Keratinocyte (primary cell): ENCODE measurements at regions not wholly inside any gene's neighbourhood (a gene's known extent, or its start where the extent isn't known, plus 50 kb on each side); places are given as distances from the start of the nearest gene placed in this dataset.

ENCODE experiments used
- DNase-seq: peaks from one replicate; pipeline ENCODE4 v3.0.0-alpha.2; 2011; ENCODE audit warnings: low read depth, missing footprints, low spot score
- FAIRE-seq: peaks from 2 replicates; lab custom pipeline; 2011; peaks lifted over from hg19 to GRCh38; lab: Jason Lieb, UNC
- H2AFZ ChIP-seq: 2 replicates; pipeline ENCODE4 v1.6.0; 2012; ENCODE audit warnings: low read length, control low read depth, inconsistent platforms; ENCODE audit not compliant: control insufficient read depth
- H3K27ac ChIP-seq: 2 replicates; pipeline ENCODE4 v1.5.1; 2011; ENCODE audit warnings: low read length; ENCODE audit not compliant: control insufficient read depth, insufficient read depth
- H3K27me3 ChIP-seq: 3 replicates; pipeline ENCODE4 v1.6.0; 2011; ENCODE audit warnings: low read length; ENCODE audit not compliant: control insufficient read depth, insufficient read depth; ENCODE audit errors: extremely low read depth
- H3K36me3 ChIP-seq, 2 experiments: 2 replicates in 1 of 2; 3 replicates in 1 of 2; pipeline ENCODE4 v1.5.1; 2011; ENCODE audit warnings: low read length in 2 of 2, mild to moderate bottlenecking in 1 of 2; ENCODE audit not compliant: control insufficient read depth in 2 of 2, insufficient read depth in 2 of 2; ENCODE audit errors: extremely low read depth in 1 of 2
- H3K4me1 ChIP-seq: 3 replicates; pipeline ENCODE4 v1.5.1; 2011; ENCODE audit warnings: low read length; ENCODE audit not compliant: control insufficient read depth, insufficient read depth; ENCODE audit errors: extremely low read depth
- H3K4me2 ChIP-seq: 3 replicates; pipeline ENCODE4 v1.6.0; 2011; ENCODE audit warnings: low read depth, low read length; ENCODE audit not compliant: control insufficient read depth, insufficient read depth; ENCODE audit errors: extremely low read depth
- H3K4me3 ChIP-seq, 3 experiments: fragments of 200-600 bp in 1 of 3; sonication (generic) in 1 of 3; 2 replicates in 2 of 3; 3 replicates in 1 of 3; pipeline ENCODE4 v1.5.1; 2011 to 2016; ENCODE audit warnings: low read length in 3 of 3, mild to moderate bottlenecking in 3 of 3, control low read depth in 2 of 3, inconsistent platforms in 1 of 3, low read depth in 1 of 3, mixed read lengths in 1 of 3, mixed run types in 1 of 3, moderate library complexity in 1 of 3; ENCODE audit not compliant: control insufficient read depth in 2 of 3, insufficient read depth in 2 of 3; ENCODE audit errors: extremely low read depth in 1 of 3
- H3K79me2 ChIP-seq: 2 replicates; pipeline ENCODE4 v1.6.0; 2012; ENCODE audit warnings: low read length; ENCODE audit not compliant: control insufficient read depth, insufficient read depth
- H3K9ac ChIP-seq: 3 replicates; pipeline ENCODE4 v1.6.0; 2011; ENCODE audit warnings: low read length; ENCODE audit not compliant: control insufficient read depth, insufficient read depth; ENCODE audit errors: extremely low read depth
- H3K9me1 ChIP-seq: 3 replicates; pipeline ENCODE4 v1.6.0; 2011; ENCODE audit warnings: low read length; ENCODE audit not compliant: control insufficient read depth, insufficient read depth; ENCODE audit errors: extremely low read depth
- H3K9me3 ChIP-seq: 2 replicates; pipeline ENCODE4 v1.5.1; 2012; ENCODE audit warnings: low read depth, low read length; ENCODE audit not compliant: control insufficient read depth
- H4K20me1 ChIP-seq: 3 replicates; pipeline ENCODE4 v1.6.0; 2011; ENCODE audit warnings: low read length; ENCODE audit not compliant: control insufficient read depth, insufficient read depth; ENCODE audit errors: extremely low read depth
- CTCF ChIP-seq, 3 experiments: IDR thresholded peaks in 1 of 3; conservative IDR thresholded peaks in 1 of 3; optimal IDR thresholded peaks in 1 of 3; 2 replicates in 2 of 3; 3 replicates in 1 of 3; pipeline versions ENCODE3 to v1.5.1; 2011; ENCODE audit warnings: low read length in 3 of 3, mild to moderate bottlenecking in 3 of 3, moderate library complexity in 2 of 3, control low read depth in 1 of 3, inconsistent platforms in 1 of 3; ENCODE audit not compliant: insufficient read depth in 2 of 3; ENCODE audit errors: extremely low read depth in 1 of 3
- EZH2 ChIP-seq: IDR thresholded peaks from one replicate; pipeline ENCODE4 v1.6.1; 2012; ENCODE audit warnings: inconsistent platforms, mild to moderate bottlenecking, low read length, moderate library complexity
- dilution Hi-C: fragments of 300-500 bp; cut with MboI; formaldehyde crosslinking; loops from one replicate; pipeline ENCODE4 v1.7.0; 2020; ENCODE audit warnings: low sequenced_read_pairs; ENCODE audit not compliant: extremely low pct_ligation_motif_present

GRCh38 chr3:177278016-177278415 lies 80.7 kb upstream of the TBL1XR1 start:
- H3K27ac ChIP-seq = no peak overlapping the region
- H3K79me2 ChIP-seq = no peaks in the 10 kb centered on the region
- H3K4me3 ChIP-seq = no peak overlapping the region
- H3K4me2 ChIP-seq = no peak overlapping the region
- no peak overlapping the region for H3K9ac ChIP-seq
- no peaks in the 10 kb centered on the region for H3K27me3 ChIP-seq
- DNase-seq (no peak), FAIRE-seq (no peak)
- no peaks in the 10 kb centered on the region for H3K9me3 ChIP-seq
- TF ChIP-seq EZH2 (no peak), CTCF (optimal IDR thresholded peaks at IDR 0.05 in 1 of 3, IDR thresholded peaks at IDR 0.05 in 1 of 3, conservative IDR thresholded peaks at IDR 0.05 in 1 of 3; ENCODE audit: extremely low read depth in 1 of 3, insufficient read depth in 2 of 3, low read length in 3 of 3) (no peak)
- no peaks in the 10 kb centered on the region for H3K4me1 ChIP-seq
- no peak overlapping the region for H2AFZ ChIP-seq
- dilution Hi-C loops = no loop called here
- H3K36me3 ChIP-seq = no peaks in the 10 kb centered on the region
- no peaks in the 10 kb centered on the region for H4K20me1 ChIP-seq
- no peaks in the 10 kb centered on the region for H3K9me1 ChIP-seq

- Histone ChIP-seq H3K4me3 (no peak overlapping the region), H3K79me2 (no peaks in the 10 kb centered on the region), H3K27me3 (no peaks in the 10 kb centered on the region), H3K9ac (no peak overlapping the region), H3K9me1 (no peaks in the 10 kb centered on the region), H3K4me1 (peaks cover 4% of the 10 kb centered on the region), H3K9me3 (no peaks in the 10 kb centered on the region), H3K27ac (no peak overlapping the region), H4K20me1 (no peaks in the 10 kb centered on the region), H2AFZ (no peak overlapping the region), H3K36me3 (no peaks in the 10 kb centered on the region), H3K4me2 (no peak overlapping the region)
- dilution Hi-C loops = no loop called here
- no peak for DNase-seq
- no peak for TF ChIP-seq EZH2
- TF ChIP-seq CTCF (optimal IDR thresholded peaks at IDR 0.05 in 1 of 3, IDR thresholded peaks at IDR 0.05 in 1 of 3, conservative IDR thresholded peaks at IDR 0.05 in 1 of 3; ENCODE audit: extremely low read depth in 1 of 3, insufficient read depth in 2 of 3, low read length in 3 of 3) = no peak
- no peak for FAIRE-seq
These were observed 82.0 kb upstream of the TBL1XR1 start for GRCh38 chr3:177279118-177279815.
